ENCODE measurements at regions not wholly inside any gene's neighbourhood (a gene's known extent, or its start where the extent isn't known, plus 50 kb on each side); places are given as distances from the start of the nearest gene placed in this dataset.

DNA sequence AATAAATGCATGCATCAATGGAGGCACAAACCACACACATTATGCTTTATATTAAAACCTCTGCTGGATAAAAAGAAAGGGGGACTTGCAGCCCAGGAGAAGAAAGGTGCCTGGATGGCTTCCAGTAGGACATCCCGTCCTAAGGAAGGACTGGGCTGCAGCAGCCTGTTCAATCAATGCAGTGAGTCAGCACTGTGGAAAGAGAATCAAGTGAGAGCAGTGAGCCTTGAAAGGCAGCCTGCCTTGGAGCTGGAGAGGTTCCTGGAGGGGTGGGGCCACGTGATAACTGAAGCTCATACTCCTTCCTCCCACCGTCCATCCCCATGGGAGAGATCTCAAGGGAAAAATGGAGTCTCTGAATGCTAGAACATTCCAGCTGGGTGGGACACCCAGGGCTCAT, 501.2 kb downstream of the ADRA2A start:
- H3K4me3 Mint-ChIP-seq = no peak overlapping the region
- DNase-seq (no peak), ATAC-seq (ENCODE audit: low read depth) (no peak)
- Histone ChIP-seq H3K9ac (ENCODE audit: low read length) (no peak overlapping the region), H3K4me3 (ENCODE audit: control extremely low read depth in 1 of 5, extremely low read depth in 1 of 5, insufficient read depth in 1 of 5, low read depth in 2 of 5, low read length in 4 of 5) (no peak overlapping the region), H3K4me1 (ENCODE audit: control insufficient read depth in 2 of 2, insufficient read depth in 2 of 2, low read length in 2 of 2) (no peaks in the 10 kb centered on the region), H3K27me3 (replicated peaks in 1 of 4; ENCODE audit: control extremely low read depth in 1 of 4, control insufficient read depth in 3 of 4, insufficient read depth in 4 of 4, low read length in 3 of 4) (no peaks in the 10 kb centered on the region), H3K4me2 (replicated peaks; ENCODE audit: low read depth, low read length, poor library complexity, severe bottlenecking) (no peak overlapping the region), H3K9me3 (ENCODE audit: control extremely low read depth in 1 of 3, control insufficient read depth in 2 of 3, insufficient read depth in 1 of 3, low read length in 2 of 3) (no peaks in the 10 kb centered on the region), H3K36me3 (replicated peaks in 1 of 2; ENCODE audit: control extremely low read depth in 1 of 2, control insufficient read depth in 1 of 2, extremely low read depth in 1 of 2, insufficient read depth in 2 of 2, low read length in 1 of 2) (no peaks in the 10 kb centered on the region), H4K20me1 (ENCODE audit: control insufficient read depth, insufficient read depth, low read length, poor library complexity, severe bottlenecking) (no peaks in the 10 kb centered on the region), H2AFZ (ENCODE audit: insufficient read depth, low read depth, low read length, poor library complexity, severe bottlenecking) (no peak overlapping the region), H3K79me2 (ENCODE audit: control insufficient read depth, insufficient read depth, low read length) (no peaks in the 10 kb centered on the region), H3K27ac (ENCODE audit: low read length in 2 of 2) (no peak overlapping the region)
- 67% methylated on average over 1 of the region's 3 CpGs for WGBS (ENCODE audit: insufficient coverage)
- peaks cover 18% of the 10 kb centered on the region for H3K27me3 Mint-ChIP-seq
- CTCF ChIA-PET = no interaction called here
- no peaks in the 10 kb centered on the region for H3K4me1 Mint-ChIP-seq
- POLR2A ChIA-PET = no interaction called here
- TF ChIP-seq, protein P1, sequence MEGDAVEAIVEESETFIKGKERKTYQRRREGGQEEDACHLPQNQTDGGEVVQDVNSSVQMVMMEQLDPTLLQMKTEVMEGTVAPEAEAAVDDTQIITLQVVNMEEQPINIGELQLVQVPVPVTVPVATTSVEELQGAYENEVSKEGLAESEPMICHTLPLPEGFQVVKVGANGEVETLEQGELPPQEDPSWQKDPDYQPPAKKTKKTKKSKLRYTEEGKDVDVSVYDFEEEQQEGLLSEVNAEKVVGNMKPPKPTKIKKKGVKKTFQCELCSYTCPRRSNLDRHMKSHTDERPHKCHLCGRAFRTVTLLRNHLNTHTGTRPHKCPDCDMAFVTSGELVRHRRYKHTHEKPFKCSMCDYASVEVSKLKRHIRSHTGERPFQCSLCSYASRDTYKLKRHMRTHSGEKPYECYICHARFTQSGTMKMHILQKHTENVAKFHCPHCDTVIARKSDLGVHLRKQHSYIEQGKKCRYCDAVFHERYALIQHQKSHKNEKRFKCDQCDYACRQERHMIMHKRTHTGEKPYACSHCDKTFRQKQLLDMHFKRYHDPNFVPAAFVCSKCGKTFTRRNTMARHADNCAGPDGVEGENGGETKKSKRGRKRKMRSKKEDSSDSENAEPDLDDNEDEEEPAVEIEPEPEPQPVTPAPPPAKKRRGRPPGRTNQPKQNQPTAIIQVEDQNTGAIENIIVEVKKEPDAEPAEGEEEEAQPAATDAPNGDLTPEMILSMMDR (IDR thresholded peaks at IDR 0.05) = no peak
- no peak for TF ChIP-seq EZH2 (IDR thresholded peaks at IDR 0.05; ENCODE audit: borderline replicate concordance, insufficient read depth, low read depth, low read length, poor library complexity, severe bottlenecking)
- no peak overlapping the region for H3K27ac Mint-ChIP-seq
- intact Hi-C loops (cut with micrococcal nuclease) = no loop called here
- H3K9me3 Mint-ChIP-seq (ENCODE audit: insufficient read depth) = peaks cover 3% of the 10 kb centered on the region

DNA sequence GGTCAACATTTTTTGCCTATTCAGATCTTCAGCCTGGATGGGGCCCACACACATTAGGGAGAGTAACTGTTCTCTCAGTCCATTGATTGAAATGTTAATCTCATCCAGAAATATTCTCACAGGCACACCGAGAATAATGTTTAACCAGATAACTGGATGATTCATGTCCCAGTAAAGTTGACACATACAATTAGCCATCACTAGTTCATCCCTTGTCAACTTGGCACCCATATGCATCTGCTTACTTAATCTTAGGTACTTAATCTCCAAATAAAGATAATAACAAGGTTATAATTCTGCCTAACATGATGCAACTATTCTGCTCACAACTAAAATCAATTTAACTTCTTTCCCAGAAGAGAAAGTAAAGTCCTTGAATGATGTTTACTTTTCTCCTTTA, 502.6 kb downstream of the ADRA2A start:
- H3K27ac ChIP-seq (ENCODE audit: low read length in 2 of 2) = no peak overlapping the region
- ChIA-PET POLR2A (no interaction called here), CTCF (no interaction called here)
- H3K9me3 ChIP-seq (ENCODE audit: control extremely low read depth in 1 of 3, control insufficient read depth in 2 of 3, insufficient read depth in 1 of 3, low read length in 2 of 3) = no peaks in the 10 kb centered on the region
- Mint-ChIP-seq H3K27me3 (peaks cover 14% of the 10 kb centered on the region), H3K9me3 (ENCODE audit: insufficient read depth) (peaks cover 3% of the 10 kb centered on the region), H3K4me1 (no peaks in the 10 kb centered on the region), H3K4me3 (no peak overlapping the region), H3K27ac (no peak overlapping the region)
- no peaks in the 10 kb centered on the region for H3K79me2 ChIP-seq (ENCODE audit: control insufficient read depth, insufficient read depth, low read length)
- no peak for ATAC-seq (ENCODE audit: low read depth)
- H4K20me1 ChIP-seq (ENCODE audit: control insufficient read depth, insufficient read depth, low read length, poor library complexity, severe bottlenecking) = no peaks in the 10 kb centered on the region
- intact Hi-C loops (cut with micrococcal nuclease) = no loop called here
- H3K9ac ChIP-seq (ENCODE audit: low read length) = no peak overlapping the region
- H2AFZ ChIP-seq (ENCODE audit: insufficient read depth, low read depth, low read length, poor library complexity, severe bottlenecking) = no peak overlapping the region
- H3K27me3 ChIP-seq (replicated peaks in 1 of 4; ENCODE audit: control extremely low read depth in 1 of 4, control insufficient read depth in 3 of 4, insufficient read depth in 4 of 4, low read length in 3 of 4) = no peaks in the 10 kb centered on the region
- no peak overlapping the region for H3K4me2 ChIP-seq (replicated peaks; ENCODE audit: low read depth, low read length, poor library complexity, severe bottlenecking)
- TF ChIP-seq, protein P1 (IDR thresholded peaks at IDR 0.05) = no peak
- TF ChIP-seq EZH2 (IDR thresholded peaks at IDR 0.05; ENCODE audit: borderline replicate concordance, insufficient read depth, low read depth, low read length, poor library complexity, severe bottlenecking) = no peak
- no peak for DNase-seq
- no CpG with 5 or more reads among the region's 1 CpG for WGBS (ENCODE audit: insufficient coverage)
- H3K4me3 ChIP-seq (ENCODE audit: control extremely low read depth in 1 of 5, extremely low read depth in 1 of 5, insufficient read depth in 1 of 5, low read depth in 2 of 5, low read length in 4 of 5) = no peak overlapping the region
- H3K4me1 ChIP-seq (ENCODE audit: control insufficient read depth in 2 of 2, insufficient read depth in 2 of 2, low read length in 2 of 2) = no peaks in the 10 kb centered on the region
- H3K36me3 ChIP-seq (replicated peaks in 1 of 2; ENCODE audit: control extremely low read depth in 1 of 2, control insufficient read depth in 1 of 2, extremely low read depth in 1 of 2, insufficient read depth in 2 of 2, low read length in 1 of 2) = no peaks in the 10 kb centered on the region
